HG03432 (cell line): ENCODE measurements at regions not wholly inside any gene's neighbourhood (a gene's known extent, or its start where the extent isn't known, plus 50 kb on each side); places are given as distances from the start of the nearest gene placed in this dataset.

ENCODE experiments used
- ATAC-seq: cut with Tn5 transposase; IDR thresholded peaks from one replicate; pipeline ENCODE4 v1.9.1; 2021; ENCODE audit warnings: mild to moderate bottlenecking, moderate library complexity; ENCODE audit not compliant: unreplicated experiment

GRCh38 chr13:30108216-30108912, 199.0 kb downstream of the KATNAL1 start:
- no peak for ATAC-seq

DNA sequence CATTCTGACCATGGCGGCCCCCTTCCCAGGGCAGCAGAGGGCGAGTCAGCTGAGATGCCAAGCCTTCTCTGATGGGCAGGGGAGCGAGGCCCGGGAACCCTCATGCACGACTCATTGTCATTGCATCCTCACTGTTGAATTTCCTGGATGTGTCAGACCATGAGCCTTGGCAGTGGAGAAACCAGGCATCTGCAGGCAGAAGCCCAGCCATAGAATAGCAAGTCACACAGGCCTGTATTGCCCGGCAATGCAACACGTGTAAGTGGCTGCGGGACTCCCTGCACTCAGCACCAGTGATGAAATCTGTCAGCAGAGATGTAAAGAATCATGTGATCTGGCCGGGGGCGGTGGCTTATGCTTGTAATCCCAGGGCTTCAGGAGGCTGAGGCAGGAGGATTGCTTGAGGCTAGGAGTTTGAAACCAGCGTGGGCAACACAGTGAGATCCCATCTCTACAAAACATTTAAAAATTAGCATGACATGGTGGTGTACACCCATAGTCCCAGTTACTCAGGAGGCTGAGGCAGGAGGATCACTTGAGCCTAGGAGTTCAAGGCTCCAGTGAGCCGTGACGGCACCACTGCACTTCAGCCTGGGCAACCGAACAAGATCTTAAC, 199.7 kb downstream of the KATNAL1 start:
- ATAC-seq = no peak

GRCh38 chr13:30107121-30107520, 200.2 kb downstream of the KATNAL1 start:
- no peak for ATAC-seq

GRCh38 chr13:30105381-30105780, 202.0 kb downstream of the KATNAL1 start:
- ATAC-seq = no peak

- ATAC-seq = no peak
Observed at GRCh38 chr13:30103161-30103840, 204.1 kb downstream of the KATNAL1 start.

DNA sequence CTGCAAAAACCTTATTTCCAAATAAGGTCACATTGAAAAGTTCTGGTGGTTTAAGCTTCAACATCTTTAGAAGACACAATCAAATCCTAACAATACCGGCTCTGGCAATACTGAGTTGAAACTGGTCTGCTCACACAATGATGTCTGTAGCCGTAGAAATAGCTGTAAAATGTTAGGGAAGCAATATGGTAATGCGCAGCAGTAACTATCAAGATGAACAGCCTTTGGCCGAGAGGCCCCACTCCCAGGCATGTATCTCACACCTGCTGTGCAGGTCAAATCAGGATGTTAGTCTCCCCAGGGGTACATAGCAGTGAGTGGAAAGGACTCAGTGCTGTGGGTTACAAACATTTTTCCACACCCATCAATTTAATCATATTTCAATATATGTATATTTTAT, 207.1 kb downstream of the KATNAL1 start:
- no peak for ATAC-seq

DNA sequence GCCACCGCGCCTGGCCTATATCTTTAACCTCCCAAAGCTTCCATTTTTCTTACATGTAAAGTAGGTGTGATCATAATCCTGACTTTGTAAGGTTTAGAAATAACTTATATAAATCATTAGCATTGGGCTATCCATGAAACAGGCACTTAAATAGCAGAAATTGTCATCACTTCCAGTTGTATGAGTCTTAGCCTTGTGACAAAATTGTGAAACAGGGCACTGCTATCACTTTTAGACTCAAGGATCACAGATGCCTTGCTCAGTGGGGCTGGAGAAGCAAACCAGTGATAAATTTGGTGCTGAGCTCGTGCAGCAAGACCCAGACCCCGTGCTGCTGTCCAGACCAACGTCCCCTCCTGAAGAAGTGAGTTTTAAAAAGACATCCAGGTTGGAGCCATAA, 209.7 kb downstream of the KATNAL1 start:
- no peak for ATAC-seq

DNA sequence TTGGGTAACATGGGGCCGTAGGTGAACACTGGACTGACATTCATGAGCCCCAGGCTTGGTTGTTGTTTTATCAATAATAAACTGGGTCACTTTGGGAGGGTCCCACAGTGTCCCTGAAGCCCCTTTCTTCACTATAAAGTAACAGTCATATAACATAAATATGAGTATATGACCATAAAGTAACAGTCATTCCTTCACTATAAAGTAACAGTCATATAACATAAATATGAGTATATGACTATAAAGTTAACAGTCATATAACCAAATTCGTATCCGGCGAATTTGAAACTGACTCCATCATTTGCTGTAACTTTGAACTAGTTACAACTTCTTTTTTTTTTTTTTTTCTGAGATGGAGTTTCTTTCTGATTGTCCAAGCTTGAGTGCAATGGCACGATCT, 210.3 kb downstream of the KATNAL1 start:
- ATAC-seq = no peak

- no peak for ATAC-seq
Observed at GRCh38 chr13:30094015-30094414, 213.3 kb downstream of the KATNAL1 start.

DNA sequence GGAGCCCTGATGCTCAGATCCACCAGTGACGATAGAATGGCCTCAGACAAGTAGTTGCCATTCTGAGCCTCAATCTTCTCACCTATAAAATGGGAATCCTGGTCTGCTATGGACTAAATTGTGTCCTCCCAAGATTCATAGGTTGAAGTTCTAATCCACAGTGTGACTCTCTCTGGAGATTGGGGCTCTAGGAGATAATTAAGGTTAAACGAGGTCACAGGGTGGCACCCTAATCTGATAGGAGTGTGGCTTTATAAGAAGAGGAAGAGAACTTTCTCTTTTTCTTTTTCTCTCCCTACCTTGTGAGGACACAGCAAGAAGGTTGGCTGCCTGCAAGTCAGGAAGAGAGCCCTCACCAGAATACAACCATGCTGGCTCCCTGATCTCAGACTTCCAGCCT, 214.1 kb downstream of the KATNAL1 start:
- ATAC-seq = no peak

DNA sequence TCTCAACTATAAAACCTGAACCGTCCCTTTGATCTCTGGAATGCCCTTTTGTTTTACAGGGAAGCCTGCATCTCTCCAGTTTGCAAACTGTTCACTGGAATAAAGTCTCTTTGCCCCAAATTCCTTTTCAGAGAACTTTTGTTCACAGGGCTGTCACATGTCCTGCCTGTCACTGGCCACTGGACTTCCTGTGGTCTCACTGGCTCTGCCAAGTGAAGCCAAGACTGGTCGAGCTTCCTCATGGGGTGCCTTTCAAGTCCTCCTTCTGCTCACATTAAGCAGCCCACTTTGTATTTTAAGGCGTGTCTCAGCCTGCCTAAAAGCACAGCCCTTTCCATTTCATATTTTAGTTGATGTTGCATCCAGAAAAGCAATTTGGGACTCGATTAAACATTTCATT, 215.7 kb downstream of the KATNAL1 start:
- ATAC-seq = no peak

- ATAC-seq = no peak
Observed at GRCh38 chr13:30091035-30091434, 216.3 kb downstream of the KATNAL1 start.

DNA sequence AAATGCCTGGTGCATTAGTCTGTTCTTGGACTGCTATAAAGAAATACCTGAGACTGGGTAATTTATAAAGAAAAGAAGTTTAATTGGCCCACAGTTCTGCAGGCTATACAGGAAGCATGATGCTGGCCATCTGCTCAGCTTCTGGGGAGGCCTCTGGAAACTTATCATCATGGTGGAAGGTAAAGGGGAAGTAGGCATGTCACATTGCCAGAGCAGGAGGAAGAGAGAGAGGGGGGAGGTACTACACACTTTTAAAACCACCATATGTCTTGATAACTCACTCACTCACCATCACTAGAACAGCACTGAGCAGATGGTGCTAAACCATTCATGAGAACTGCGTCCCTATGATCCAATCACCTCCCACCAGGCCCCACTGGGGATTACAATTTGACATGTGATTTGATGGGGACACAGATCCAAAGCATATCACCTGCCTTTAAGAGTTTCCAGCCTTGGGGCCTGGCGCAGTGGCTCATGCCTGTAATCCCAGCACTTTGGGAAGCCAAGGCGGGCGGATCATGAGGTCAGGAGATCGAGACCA, 219.0 kb downstream of the KATNAL1 start:
- ATAC-seq = no peak

- ATAC-seq = no peak
Observed at GRCh38 chr13:30085087-30085486, 222.3 kb downstream of the KATNAL1 start.

GRCh38 chr13:30082391-30082790, 225.0 kb downstream of the KATNAL1 start:
- ATAC-seq = no peak

- no peak for ATAC-seq
Observed at GRCh38 chr13:30081331-30081730, 226.0 kb downstream of the KATNAL1 start.

DNA sequence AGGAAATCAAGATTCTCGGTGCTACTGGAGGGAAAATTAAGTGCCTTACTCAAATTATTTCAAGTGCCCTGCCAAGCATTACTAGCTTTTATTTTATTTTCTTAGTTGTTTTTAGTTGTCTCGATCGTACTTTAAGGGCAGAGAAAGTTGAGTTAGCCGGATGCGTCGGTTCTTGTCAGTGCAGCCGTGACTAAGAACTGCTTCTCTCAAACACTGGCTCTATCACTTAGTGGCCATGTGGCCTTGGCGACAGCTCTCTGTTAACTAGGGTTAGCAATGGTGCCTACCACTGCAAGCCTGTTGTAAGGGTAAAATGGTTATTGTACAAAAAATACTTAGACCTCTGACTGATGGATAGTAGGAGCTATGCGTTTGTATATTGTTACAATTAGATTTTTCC, 227.8 kb downstream of the KATNAL1 start:
- no peak for ATAC-seq

DNA sequence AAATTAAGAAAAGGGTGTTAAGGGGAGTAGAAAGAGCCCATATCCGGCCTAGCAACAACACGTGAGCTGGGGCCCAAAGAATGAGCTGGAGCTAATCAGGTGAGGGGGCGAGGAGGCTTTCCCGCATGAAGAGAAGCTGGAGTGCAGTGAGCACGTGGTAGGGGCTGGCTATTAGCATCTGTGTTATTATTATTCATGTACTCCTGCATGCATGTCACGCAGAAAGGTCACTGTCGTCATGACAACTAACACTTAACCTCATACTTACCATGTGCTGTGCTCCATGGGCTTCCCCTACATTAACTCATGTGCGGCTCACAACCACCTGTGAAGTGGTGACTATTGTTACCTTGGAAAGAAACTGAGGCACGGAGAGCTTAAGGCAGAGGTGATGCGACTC, 227.6 kb upstream of the UBL3 start:
- ATAC-seq = no peak

- ATAC-seq = no peak
Observed at GRCh38 chr13:30077240-30077735, 226.9 kb upstream of the UBL3 start.

DNA sequence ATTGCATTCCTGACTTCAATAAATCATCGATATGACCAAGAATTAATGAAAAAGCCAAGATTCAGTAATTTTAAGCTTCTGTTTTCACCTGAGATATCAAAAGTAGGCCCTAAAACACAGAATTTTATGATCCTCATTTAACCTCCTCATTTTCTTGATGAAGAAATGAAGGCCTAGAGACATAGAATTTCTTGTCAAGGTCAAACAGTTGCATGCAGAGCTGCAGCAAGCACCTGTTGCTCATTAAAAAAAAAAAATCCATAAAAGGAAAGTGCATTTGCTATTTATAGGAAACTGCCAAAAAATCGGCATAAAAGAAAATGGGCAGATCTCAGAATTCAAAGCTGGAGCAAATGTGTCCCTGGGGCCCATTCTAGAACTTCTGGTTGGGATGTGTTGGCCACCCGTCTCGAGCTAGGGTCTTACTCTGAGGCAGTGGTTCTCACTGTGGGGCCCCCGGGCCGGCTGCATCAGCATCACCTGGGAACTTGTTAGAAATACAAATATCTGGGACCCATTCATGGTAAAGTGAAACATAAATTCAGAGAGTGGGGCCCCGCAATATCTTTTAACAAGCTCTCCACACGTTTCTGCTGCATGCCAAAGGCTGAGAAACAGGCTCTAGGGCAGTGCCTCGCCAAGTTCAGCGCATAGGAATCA, 224.7 kb upstream of the UBL3 start:
- ATAC-seq = no peak

DNA sequence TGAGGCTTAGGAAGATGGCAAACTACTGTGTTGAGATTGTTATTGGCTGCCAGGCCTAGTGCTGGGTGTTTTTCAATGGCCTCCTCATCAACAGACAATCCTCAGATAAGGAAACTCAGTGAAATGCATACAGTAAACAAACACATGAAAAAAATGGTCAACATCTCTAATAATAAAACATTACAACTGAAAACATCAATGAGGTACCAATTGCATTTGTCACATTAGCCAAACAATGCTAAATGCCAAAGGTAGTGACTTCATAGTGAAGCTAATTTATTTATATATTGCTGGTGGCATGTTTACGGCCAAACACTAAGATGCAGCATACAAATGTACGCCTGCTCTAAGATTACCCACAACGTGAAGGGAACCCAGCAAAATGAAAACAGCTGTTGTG, 224.0 kb upstream of the UBL3 start:
- no peak for ATAC-seq
